Islet precursor cell (in vitro differentiated cells): ENCODE measurements at regions not wholly inside any gene's neighbourhood (a gene's known extent, or its start where the extent isn't known, plus 50 kb on each side); places are given as distances from the start of the nearest gene placed in this dataset.
"Not testable (repeated sequence)": the region's sequence is repeated elsewhere in the genome, so short reads cannot be mapped to it uniquely, and the experiment has no call there.

Source experiments
- DNase-seq: peaks from one replicate; pipeline ENCODE4 v3.0.0-alpha.2; 2018

DNA sequence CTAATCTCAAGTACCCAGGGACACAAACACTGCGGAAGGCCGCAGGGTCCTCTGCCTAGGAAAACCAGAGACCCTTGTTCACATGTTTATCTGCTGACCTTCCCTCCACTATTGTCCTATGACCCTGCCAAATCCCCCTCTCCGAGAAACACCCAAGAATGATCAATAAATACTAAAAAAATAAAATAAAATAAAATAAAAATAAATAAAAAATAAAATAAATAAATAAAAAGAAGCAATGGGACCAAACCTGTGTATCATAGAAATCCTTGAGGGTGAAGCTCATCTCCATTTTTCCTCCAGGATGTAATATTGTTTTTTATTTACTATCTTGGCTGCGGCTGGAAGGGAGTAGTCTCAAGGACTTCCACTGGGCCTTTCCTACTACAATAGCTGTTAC, 82.0 kb upstream of the CMKLR1 start:
- DNase-seq: not testable (repeated sequence)

DNA sequence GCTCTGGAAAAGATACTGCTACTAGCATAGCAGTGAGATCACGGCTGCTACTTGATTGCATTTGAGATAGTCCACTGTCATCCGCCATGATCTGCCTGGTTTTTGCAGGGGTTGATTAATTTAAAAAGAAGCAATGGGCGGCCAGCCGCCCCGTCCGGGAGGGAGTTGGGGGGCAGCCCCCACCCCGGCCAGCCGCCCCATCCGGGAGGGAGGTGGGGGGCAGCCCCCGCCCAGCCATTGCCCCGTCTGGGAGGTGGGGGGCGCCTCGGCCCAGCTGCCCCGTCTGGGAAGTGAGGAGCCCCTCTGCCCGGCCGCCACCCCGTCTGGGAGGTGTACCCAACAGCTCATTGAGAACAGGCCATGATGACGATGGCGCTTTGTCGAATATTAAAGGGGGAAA, 81.3 kb upstream of the CMKLR1 start:
- DNase-seq: not testable (repeated sequence)

DNA sequence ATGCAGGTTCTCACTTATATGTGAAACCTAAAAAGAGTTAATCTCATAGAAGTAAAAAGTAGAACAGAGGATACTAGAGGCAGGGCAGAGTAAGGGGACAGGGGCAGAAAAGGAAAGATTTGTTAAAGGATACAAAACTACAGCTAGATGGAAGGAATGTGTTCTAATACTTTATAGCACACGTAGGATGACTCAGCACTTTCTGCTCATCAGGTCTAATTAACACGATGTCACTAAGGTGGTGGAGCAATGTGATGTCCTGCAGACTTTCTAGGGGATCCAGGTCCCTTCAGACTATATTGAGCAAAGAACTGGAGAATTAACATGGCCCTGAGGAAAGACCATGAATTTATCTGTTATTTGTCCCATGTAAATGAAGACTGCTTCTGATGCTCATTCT, 80.8 kb upstream of the CMKLR1 start:
- no peak for DNase-seq

DNA sequence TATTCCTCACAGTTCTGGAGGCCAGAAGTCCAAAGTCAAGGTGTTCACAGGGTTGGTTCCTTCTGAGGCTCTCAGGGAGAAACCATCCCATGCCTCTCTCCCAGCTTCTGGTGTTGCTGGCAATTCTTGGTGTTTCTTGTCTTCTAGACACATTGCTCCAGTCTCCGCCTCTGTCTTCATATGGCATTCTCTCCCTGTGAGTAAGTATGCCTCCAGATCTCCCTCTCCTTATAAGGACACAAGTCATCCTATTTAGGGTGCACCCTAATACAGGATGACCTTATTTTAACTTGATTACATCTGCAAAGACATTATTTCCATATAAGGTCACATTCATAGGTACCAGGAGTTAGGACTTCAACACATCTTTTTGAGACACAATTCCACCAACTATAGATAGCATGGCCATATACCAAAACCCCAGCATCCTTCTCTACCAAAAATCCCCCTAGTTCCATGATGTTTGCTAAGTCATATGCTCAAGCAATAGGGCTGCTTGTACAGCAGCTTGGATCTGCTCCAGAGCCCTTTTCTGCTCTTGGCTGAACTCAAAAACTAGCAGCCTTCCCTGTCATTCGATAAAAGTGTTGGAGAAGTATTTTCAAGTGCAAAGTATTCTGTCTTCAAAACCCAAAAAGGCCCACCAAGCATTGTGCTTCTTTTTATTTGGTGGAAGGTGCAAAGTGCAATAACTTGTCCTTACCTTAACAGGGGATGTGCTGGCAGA, 79.2 kb upstream of the CMKLR1 start:
- DNase-seq: no peak

DNA sequence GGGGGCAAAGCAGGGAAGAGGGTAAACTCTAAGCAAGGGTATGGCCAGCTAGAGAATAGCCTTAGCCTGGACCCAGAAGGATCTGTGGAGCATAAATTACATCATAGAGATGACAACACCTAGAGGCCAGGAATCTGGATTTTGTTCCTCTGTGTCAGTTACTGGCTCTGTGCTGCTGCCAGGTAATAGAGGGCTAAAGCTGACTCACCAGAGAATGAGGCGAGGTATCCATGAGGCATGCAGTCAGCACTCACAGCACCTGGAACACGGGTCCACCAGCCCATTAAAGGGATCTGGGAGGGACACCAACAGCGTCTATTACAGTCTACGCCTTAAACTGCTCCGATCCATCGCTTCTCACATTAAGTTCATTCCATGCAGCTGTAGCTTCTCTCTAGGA, 74.9 kb upstream of the CMKLR1 start:
- DNase-seq: peak; percentile 88

DNA sequence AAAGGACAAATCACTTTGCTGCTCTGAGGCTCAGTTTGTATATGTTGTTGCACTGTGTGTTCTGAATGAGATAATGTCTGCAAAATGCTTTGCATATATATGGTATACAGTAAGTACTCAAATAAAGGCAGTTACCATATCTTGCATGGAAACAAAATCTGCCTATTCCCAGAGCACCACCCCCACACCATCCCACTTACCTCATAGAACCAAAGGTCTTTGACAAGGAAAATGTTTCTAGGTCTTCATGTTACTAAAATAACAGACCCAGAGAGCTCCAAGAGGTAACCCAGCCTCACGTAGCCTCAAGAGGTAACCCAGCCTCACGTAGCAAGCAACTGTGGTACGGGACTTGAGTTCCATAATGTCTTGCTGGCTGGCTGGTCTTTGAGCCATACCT, 71.6 kb upstream of the CMKLR1 start:
- DNase-seq: no peak

DNA sequence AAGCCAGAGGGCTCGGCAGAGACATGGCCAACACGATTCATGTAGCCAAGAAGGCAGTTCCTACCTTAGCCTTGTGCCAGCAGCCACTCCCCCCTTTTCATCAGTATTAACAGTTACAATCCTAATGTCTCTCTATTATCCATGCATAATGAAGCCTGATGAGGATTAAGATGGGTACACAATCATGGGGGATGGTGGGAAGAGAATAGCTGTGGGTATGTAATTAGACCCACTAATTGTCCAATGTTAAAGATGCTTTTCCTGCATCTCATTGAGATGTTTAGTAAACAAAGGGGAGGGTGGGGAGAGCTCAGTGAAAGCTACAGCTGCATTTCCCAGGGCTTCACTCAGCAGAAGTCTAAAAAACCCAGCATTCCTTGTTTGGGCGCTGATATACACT, 70.4 kb upstream of the CMKLR1 start:
- no peak for DNase-seq

DNA sequence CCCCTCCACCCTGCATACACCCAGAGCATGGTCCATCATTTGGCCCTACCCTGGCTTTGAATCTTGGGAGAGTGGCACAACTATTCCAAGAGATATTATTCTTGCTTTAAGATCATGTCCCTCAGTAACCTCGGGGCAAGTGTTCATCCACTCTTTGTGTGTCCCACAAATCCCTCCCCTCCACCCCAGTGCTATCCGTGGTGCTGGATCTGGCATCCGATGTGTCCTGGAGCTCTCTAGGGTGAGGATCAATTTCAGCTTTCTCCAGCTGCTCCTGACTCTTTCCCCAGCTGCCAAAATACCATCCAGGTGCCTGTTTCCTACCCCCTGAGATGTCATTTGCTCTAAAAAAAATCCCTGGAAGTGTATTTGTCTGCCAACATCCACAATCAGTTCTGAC, 64.8 kb upstream of the CMKLR1 start:
- DNase-seq: no peak

DNA sequence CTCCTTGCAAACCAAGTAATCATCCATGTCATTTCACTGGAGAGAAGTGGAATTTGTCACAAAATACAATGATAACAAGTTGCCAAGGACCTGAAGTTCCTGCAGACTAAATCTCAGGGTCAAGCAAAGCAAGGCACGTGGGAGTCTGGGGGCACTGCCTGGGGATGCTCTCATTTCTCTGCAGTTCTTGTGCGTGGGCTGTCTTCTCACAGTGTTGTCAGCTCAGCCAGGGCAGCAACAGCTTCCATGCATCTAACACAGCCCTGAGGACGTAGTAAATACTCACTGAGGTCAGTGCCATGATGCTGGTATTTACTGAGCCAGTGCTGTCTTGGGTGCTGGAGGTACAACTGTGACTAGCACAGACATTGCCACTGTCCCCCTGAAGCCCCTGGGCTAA, 62.9 kb upstream of the CMKLR1 start:
- peak; percentile 54 for DNase-seq

DNA sequence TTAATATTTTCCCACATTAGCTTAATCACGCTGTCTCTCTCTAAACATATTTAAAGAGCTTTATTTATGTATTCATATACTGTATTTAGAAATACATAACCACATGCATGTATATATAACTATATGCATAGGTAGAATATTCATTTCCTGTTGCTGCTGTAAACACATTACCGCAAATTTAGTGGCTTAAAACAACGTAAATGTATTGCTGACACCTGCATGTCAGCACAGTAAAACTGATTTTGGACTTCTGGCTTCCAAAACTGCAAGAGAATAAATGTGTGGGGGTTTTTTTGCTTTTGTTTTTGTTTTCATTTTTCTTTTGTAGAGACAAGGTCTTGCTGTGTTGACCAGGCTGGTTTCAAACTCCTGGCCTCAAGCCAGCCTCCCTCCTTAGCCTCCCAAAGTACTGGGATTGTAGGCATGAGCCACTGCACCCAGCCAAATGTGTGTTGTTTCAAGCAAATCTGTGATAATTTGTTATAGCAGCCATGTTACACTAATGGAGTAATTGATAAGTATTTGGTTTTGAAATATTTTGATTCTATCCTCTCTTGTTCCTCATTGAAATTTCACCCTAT, 61.9 kb upstream of the CMKLR1 start:
- no peak for DNase-seq

DNA sequence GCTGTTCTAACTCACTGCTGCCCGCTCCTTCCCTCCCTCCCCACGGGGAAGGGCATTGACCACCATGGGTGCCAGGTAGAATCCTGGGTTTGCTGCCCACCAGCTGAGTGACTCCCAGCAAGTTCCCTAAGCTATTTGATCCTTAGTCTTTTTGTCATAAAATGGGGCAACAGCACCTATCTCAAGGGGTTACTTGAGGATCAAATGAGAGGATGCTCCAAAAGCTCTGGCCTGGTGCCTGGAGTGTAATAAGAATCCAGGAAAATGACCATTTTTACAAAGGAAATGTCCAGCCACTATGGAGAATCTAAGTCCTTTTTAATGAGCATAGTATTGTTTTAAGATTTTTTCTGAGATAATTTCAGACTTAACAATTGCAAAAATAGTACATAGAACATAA, 61.4 kb upstream of the CMKLR1 start:
- no peak for DNase-seq

DNA sequence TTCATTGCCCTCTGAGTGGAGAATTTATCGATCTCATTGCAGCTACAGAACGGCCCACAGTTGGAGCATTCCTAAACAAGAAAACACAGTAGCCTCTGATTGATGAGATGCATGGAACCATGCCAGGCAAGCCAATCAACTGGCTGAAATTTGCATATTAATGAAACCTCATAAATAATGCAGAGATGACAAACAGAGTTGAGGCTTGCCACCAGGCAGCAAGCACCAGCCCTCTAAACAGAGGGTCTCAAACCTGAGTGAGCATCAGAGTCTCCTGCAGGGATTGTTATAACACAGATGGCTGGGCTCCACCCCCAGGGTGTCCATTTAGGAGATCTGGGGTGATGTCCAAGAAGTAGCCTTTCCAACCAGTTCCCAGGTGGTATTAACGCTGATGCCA, 60.9 kb upstream of the CMKLR1 start:
- DNase-seq: peak; percentile 30

DNA sequence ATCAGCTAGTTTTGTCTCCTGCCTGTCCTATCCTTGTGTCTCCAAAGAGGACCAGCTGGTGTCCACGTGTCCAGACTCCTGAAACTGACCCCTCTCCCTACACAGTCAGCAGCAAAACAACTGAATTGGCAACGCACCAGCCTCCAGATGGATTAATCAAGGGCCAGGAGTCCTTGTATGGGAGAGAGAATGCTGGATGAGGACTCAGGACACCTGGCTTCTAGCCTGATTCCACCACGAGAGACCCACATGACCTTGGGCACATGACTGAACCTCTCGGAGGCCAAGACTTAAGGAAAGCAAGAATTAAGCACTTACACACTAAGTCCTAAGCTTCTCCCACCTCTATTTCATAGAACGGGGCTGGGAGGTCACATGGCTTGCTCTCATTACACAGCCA, 60.4 kb upstream of the CMKLR1 start:
- peak; percentile 49 for DNase-seq

DNA sequence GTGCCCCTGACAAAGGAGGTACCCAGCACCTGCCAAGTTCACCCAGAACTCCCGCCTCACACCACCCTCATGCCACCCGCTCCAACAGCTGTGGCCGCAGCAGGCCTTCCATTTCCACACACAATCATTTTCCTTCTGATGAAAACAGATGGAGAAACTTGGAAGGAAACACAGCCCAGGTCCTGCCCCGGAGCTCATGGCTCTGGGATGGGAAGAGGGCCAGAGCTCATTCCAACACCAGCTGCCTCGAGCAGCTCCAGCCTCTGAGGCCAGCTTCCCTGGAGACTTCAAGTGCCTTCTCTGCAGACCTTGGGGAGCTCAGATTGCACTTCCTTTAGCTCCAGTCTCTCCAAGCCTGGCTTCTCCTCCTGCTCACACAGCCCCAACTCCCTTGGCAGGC, 55.1 kb upstream of the CMKLR1 start:
- DNase-seq: no peak

DNA sequence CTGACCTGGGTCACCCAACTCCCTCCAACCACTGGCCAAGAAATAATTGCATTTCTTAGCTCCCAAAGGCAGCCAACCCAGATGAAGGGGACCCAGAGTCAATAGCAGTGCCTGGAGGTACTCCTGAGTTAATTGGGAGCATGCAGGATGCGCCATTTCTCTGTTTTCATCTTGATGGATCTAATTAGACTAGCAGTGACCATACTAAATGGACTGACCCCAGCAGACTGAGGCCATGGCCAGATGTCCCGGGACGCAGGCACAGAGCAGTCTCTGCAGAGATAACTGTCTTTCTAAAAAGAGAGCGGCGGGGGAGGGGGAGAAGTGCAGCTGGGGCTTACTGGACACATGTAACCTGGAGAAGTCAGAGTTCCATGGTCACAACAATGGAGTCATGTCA, 53.2 kb upstream of the CMKLR1 start:
- DNase-seq: peak; percentile 27

DNA sequence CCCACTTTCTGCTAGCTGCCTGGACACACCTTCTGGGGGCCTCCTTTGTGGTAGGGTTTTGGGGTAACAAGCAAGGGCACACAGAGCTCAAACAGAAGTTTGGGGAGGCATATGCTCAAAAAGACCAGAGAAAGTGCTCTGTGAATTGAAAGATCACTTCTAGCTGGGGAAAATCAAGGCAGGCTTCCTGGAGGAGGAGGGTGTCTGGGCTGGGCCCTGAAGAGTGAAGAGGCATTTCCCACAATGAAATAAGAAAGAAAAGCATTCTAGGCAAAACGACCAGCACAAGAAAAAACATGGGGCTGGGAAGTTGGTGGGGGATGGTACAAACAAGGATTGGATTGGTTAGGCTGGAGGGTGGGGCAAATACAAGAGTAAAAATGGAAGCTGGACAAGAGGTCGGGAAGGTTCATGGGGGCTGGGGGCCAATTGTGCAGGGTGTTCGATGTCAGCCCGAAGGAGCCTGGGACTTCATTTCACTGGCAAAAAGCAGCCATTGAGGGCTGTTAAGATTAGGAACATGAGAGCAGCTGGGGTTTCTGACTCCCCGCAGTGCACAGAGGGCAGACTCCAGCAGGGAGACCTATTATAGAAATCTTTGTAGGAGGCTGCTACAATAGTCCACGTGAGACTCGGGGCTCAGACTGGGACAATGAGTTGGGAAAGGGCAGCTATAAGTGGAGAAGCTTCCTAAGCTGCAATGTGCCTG, 51.5 kb upstream of the CMKLR1 start:
- DNase-seq: no peak

DNA sequence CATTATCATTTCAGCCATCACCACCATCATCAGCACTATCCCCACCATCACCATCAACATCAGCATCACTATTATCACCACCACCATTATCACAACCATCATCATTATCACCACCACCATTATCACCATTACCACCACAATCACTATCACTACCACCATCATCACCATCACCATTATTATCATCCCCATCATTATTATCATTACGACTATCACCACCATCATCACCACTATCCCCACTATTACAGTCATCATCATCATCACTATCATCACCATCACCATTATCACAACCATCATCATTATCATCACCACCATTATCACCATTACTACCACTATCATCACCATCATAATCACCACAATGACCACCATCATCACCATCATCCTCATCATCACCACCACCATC, 50.4 kb upstream of the CMKLR1 start:
- no peak for DNase-seq
